ENCODE measurements at regions not wholly inside any gene's neighbourhood (a gene's known extent, or its start where the extent isn't known, plus 50 kb on each side); places are given as distances from the start of the nearest gene placed in this dataset.

DNA sequence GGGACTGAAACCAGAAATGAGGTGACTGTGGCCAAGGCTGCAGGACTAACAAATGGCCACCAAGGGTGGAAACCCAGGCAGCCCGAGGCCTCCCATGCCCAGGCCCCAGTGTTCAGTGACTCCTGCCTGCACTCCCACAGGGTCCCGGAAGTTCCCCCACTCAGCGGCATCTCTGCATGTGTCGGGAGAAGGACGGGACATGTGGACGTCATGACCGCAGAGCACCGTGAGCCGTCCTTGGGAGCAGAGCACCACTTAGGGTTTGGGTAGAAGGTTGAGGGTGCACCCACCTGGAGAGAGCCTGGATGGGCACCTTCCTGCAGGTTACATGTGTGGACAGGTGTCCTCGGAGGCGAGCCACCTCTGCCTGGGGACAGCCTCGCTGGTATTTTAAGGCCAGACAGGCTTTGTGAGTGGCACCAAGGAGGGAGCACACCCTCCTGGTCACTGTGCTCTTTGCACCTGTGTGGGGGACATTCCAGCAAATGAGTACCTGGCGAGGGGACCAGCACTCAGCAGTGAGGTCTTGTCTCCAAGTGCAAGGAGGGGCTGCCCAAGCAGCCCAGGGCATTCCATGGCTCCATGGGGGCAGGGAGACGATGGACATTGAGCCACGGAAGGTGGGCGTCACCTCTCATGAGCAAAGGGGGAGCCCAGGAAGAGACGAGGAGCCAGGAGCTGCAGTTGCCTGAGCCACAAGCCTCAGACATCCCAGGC, 95.3 kb upstream of the TCERG1L start:
- peaks cover 0 to 16% (median 4%) of the 10 kb centered on the region in 3 donors for H3K27me3 ChIP-seq (ENCODE audit: insufficient read depth in 3 of 3, low read length in 2 of 3)
- no peaks in the 10 kb centered on the region for H3K4me1 ChIP-seq
- no peak overlapping the region for H3K27ac ChIP-seq
- 85 to 88% (median 88%) methylated on average over 17 of the region's 17 CpGs for WGBS, 3 donors
- ATAC-seq (no peak), DNase-seq (no peak)
- TF ChIP-seq, protein P1, sequence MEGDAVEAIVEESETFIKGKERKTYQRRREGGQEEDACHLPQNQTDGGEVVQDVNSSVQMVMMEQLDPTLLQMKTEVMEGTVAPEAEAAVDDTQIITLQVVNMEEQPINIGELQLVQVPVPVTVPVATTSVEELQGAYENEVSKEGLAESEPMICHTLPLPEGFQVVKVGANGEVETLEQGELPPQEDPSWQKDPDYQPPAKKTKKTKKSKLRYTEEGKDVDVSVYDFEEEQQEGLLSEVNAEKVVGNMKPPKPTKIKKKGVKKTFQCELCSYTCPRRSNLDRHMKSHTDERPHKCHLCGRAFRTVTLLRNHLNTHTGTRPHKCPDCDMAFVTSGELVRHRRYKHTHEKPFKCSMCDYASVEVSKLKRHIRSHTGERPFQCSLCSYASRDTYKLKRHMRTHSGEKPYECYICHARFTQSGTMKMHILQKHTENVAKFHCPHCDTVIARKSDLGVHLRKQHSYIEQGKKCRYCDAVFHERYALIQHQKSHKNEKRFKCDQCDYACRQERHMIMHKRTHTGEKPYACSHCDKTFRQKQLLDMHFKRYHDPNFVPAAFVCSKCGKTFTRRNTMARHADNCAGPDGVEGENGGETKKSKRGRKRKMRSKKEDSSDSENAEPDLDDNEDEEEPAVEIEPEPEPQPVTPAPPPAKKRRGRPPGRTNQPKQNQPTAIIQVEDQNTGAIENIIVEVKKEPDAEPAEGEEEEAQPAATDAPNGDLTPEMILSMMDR (IDR thresholded peaks at IDR 0.05): no peak
- no peaks in the 10 kb centered on the region for H3K9me3 ChIP-seq
- no peaks in the 10 kb centered on the region for H3K36me3 ChIP-seq (ENCODE audit: insufficient read depth in 1 of 2, low read depth in 1 of 2)
- intact Hi-C loops (cut with DNase I): no loop called here
- no peak overlapping the region for H3K4me3 ChIP-seq

DNA sequence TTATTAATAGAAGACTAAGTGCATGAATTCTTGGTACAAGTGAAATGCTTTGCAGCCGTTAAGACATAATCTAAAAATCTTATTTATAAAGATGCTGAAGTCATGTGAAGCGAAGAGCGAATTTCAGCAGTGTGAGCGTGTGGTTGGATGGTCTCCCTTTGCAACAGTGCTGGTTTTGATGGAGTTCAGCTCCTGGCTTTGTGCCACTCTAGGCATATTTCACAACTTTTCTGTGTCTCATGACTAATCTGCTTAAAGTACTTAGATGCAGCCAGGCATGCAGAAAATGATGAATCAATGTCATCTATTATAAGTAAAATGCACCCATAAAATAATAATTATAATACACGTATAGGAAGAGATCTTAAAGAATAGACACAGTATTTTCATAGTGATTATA, 107.2 kb upstream of the TCERG1L start:
- TF ChIP-seq, protein P1 (IDR thresholded peaks at IDR 0.05): no peak
- no peak overlapping the region for H3K4me3 ChIP-seq
- no peak for ATAC-seq
- peaks cover 5% of the 10 kb centered on the region for H3K9me3 ChIP-seq
- no peak for DNase-seq
- no peaks in the 10 kb centered on the region for H3K36me3 ChIP-seq (ENCODE audit: insufficient read depth in 1 of 2, low read depth in 1 of 2)
- H3K27ac ChIP-seq: no peak overlapping the region
- intact Hi-C loops (cut with DNase I): no loop called here
- no peaks in the 10 kb centered on the region for H3K27me3 ChIP-seq (ENCODE audit: insufficient read depth in 3 of 3, low read length in 2 of 3)
- WGBS, 3 donors: 31 to 49% (median 33%) methylated on average over 5 of the region's 5 CpGs
- H3K4me1 ChIP-seq: no peaks in the 10 kb centered on the region

DNA sequence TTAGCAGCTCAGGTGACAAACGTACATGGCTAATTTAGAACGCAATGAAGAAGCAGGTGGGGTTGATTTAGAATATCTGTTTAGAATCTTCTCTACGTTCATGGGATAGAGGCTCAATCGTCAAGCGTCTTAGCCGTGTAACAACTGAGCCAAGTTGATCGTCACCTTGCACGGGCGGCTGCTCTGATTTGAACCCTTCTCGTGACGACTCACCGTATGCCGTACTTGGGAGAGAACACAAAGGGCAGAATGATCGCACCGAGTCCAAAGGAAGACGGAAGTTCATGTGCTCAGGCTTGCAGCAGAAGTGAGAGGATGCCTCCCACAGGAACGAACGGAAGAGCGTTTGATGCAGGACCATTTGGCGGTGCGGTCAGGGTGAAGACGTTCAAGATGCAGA, 108.3 kb upstream of the TCERG1L start:
- H3K4me3 ChIP-seq: no peak overlapping the region
- intact Hi-C loops (cut with DNase I): no loop called here
- WGBS, 3 donors: 88 to 89% (median 89%) methylated on average over 22 of the region's 22 CpGs
- peaks cover 5% of the 10 kb centered on the region for H3K9me3 ChIP-seq
- no peaks in the 10 kb centered on the region for H3K27me3 ChIP-seq (ENCODE audit: insufficient read depth in 3 of 3, low read length in 2 of 3)
- no peak overlapping the region for H3K27ac ChIP-seq
- TF ChIP-seq, protein P1 (IDR thresholded peaks at IDR 0.05): no peak
- H3K4me1 ChIP-seq: no peaks in the 10 kb centered on the region
- DNase-seq (no peak), ATAC-seq (no peak)
- H3K36me3 ChIP-seq (ENCODE audit: insufficient read depth in 1 of 2, low read depth in 1 of 2): no peaks in the 10 kb centered on the region

DNA sequence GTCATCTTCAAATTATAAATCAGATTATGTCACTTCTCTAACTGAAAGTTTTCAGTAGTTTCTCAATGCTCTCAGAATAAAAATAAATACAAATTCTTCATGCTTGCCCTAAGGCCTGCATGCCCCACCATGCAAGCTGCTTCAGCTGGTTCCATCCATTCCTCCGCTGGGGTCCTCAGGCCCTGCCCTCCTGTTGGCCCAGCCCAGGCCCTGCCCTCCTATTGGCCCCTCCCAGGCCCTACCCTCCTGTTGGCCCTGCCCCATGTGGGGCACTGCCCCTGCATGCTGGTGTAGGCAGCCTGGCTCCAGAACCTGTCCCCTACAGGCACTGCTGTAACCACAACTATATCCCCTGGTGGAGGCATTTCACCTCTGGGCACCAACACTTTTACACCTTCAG, 109.3 kb upstream of the TCERG1L start:
- TF ChIP-seq, protein P1 (IDR thresholded peaks at IDR 0.05): no peak
- 54 to 88% (median 60%) methylated on average over 1 of the region's 1 CpG for WGBS, 3 donors

DNA sequence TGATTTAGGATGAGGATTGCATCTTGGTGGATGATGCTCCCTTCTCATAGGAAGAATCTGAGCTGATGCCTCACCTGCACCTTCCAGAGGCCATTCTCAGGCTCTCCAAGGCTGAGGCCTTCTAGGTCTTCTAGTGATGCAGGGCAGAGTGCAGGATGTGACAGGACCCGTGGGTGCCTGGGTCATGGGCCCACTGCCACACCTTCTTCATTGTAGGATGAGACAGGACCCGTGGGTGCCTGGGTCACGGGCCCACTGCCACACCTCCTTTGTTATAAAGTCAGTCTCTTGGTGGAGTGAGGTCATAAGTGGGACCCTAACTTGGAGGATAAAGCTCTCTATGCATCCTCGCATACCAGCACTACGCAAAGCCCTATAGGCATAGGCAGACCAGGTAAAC, 109.9 kb upstream of the TCERG1L start:
- ATAC-seq: no peak
- intact Hi-C loops (cut with DNase I): no loop called here
- Histone ChIP-seq H3K27me3 (ENCODE audit: insufficient read depth in 3 of 3, low read length in 2 of 3) (no peaks in the 10 kb centered on the region), H3K9me3 (peaks cover 5% of the 10 kb centered on the region), H3K27ac (no peak overlapping the region), H3K4me3 (no peak overlapping the region), H3K4me1 (no peaks in the 10 kb centered on the region), H3K36me3 (ENCODE audit: insufficient read depth in 1 of 2, low read depth in 1 of 2) (no peaks in the 10 kb centered on the region)
- TF ChIP-seq, protein P1 (IDR thresholded peaks at IDR 0.05): no peak
- 90 to 94% (median 91%) methylated on average over 5 of the region's 5 CpGs for WGBS, 3 donors
- no peak for DNase-seq

More for the DNA sequence above, 109.3 kb upstream of the TCERG1L start:
- intact Hi-C loops (cut with DNase I): no loop called here
- H3K36me3 ChIP-seq (ENCODE audit: insufficient read depth in 1 of 2, low read depth in 1 of 2): no peaks in the 10 kb centered on the region
- H3K27ac ChIP-seq: no peak overlapping the region
- H3K4me1 ChIP-seq: no peaks in the 10 kb centered on the region
- H3K4me3 ChIP-seq: no peak overlapping the region
- ATAC-seq (no peak), DNase-seq (no peak)
- H3K27me3 ChIP-seq (ENCODE audit: insufficient read depth in 3 of 3, low read length in 2 of 3): no peaks in the 10 kb centered on the region
- H3K9me3 ChIP-seq: peaks cover 5% of the 10 kb centered on the region
